ENCODE measurements at regions not wholly inside any gene's neighbourhood (a gene's known extent, or its start where the extent isn't known, plus 50 kb on each side); places are given as distances from the start of the nearest gene placed in this dataset.

GRCh38 chr14:61602003-61602732, 93.1 kb upstream of the HIF1A start:
- TF ChIP-seq CTCF (IDR thresholded peaks at IDR 0.05 in 2 of 3, conservative IDR thresholded peaks at IDR 0.05 in 1 of 3; ENCODE audit: borderline replicate concordance in 1 of 3, insufficient read depth in 1 of 3, low read depth in 2 of 3, low read length in 2 of 3), result no peak
- no peak for TF ChIP-seq ATF3 (IDR thresholded peaks at IDR 0.05)
- TF ChIP-seq RAD21 (IDR thresholded peaks at IDR 0.05; ENCODE audit: low read depth), result no peak
- TF ChIP-seq SP1 (IDR thresholded peaks at IDR 0.05; ENCODE audit: low read depth), result no peak
- no peak for TF ChIP-seq ZFX (IDR thresholded peaks at IDR 0.05)
- TF ChIP-seq CEBPB (IDR thresholded peaks at IDR 0.05; ENCODE audit: low read depth), result no peak
- no peak for TF ChIP-seq EGR1 (IDR thresholded peaks at IDR 0.05; ENCODE audit: low read depth)
